ENCODE measurements at regions not wholly inside any gene's neighbourhood (a gene's known extent, or its start where the extent isn't known, plus 50 kb on each side); places are given as distances from the start of the nearest gene placed in this dataset.

DNA sequence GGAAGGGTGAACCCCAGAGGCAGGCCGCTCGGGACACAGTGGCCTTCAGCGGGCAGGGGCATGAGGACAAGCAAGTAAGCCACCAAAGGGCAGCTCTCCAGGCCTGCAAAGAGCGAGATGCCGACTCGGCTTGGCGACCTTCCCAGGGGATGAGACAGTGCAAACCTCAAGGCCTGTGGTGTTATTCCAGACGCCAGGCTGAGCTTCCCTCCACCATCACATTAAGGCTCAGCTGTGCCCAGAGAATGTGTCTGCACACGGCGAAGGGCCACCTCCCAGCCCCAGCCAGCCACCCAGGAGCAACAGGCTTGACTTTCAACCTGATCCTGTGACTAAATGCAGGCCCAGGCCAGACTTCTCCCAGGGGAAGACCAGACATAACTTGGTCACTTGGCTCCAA, 251.4 kb downstream of the SOX9 start:
- FAIRE-seq, result no peak
- TF ChIP-seq, protein P1, sequence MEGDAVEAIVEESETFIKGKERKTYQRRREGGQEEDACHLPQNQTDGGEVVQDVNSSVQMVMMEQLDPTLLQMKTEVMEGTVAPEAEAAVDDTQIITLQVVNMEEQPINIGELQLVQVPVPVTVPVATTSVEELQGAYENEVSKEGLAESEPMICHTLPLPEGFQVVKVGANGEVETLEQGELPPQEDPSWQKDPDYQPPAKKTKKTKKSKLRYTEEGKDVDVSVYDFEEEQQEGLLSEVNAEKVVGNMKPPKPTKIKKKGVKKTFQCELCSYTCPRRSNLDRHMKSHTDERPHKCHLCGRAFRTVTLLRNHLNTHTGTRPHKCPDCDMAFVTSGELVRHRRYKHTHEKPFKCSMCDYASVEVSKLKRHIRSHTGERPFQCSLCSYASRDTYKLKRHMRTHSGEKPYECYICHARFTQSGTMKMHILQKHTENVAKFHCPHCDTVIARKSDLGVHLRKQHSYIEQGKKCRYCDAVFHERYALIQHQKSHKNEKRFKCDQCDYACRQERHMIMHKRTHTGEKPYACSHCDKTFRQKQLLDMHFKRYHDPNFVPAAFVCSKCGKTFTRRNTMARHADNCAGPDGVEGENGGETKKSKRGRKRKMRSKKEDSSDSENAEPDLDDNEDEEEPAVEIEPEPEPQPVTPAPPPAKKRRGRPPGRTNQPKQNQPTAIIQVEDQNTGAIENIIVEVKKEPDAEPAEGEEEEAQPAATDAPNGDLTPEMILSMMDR (IDR thresholded peaks at IDR 0.05; ENCODE audit: insufficient read depth, missing control alignments), result no peak
- no peak for DNase-seq (ENCODE audit: insufficient read length, low spot score)

DNA sequence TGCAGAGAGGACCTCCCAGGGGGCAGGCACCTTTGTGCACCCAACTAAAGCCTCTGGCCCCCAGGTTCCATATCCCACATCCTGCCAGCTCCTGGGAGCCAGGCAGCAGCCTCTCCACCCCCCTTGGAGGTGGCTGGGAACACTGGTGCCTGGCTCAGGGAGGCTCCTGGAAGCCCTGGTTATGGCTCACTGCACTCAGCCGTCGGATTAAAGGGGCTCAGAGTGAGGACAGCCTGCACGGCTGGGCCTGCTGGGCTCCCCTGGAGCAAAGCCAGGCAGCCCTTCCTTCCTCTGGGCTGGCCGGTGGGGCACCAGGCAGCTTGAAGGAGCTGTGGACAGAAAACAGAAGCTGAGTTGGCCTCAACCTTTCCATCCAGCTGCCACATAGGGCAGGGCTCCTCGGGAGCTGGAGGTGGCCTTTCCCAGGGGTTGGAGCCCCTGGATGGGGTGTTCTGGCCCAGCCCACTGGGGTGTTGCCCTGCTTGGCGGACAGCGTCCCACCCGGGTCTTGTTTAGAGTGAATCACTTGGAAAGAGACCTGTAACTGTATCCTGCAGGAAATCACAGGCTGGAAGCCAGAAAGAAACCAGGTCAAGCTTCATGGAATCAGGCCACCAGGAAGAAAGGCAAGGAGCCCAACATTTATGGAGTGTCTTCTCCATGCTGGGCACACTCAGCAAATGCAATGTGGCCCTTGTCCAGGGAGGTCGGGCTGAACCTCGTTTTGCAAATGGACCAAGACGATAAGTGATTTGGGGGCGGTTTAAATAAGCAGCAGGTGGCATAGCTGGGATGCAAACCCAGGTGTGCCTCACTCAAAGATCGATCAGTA, 253.3 kb downstream of the SOX9 start:
- FAIRE-seq, result no peak
- TF ChIP-seq, protein P1 (IDR thresholded peaks at IDR 0.05; ENCODE audit: insufficient read depth, missing control alignments), result no peak
- DNase-seq (ENCODE audit: insufficient read length, low spot score), result peak; percentile 33

DNA sequence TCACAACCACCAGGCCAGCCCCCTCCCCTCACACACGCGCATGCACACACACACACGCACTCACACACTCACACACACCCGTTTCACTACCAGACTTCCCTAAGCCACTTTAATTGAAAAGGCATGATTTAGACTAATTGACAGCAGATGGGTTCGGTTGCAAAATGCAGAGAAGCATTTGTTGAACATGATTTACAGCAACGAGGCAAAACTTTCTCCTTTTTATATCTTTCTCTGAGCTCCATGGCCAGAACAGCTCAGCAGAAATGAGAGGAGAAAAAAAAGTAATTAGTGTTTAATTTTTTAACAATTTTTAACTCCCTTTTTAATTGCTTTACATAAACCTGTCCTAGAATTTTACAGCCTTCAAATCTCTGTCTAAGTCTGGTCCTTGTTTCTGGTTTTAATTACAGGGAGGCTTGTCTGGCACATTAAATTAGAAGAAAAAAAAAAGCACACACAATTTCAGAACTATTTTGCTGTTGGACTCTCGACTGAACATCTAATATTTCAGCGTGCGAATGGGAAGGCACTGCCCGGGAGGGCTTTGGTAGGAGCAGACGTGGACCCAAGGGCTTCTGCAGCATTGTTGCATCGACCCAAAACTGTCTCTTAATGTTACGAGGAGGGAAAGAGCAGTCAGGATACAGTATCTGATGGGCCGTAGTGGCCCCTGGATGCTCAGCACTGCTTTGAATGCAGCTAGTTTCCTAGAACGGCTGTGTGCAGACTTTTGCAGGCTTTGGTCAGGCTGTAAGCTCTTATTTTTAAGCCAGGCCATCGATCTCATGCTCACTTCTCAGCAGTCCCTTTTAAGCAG, 255.9 kb downstream of the SOX9 start:
- FAIRE-seq (no peak), DNase-seq (ENCODE audit: insufficient read length, low spot score) (no peak)
- TF ChIP-seq, protein P1 (IDR thresholded peaks at IDR 0.05; ENCODE audit: insufficient read depth, missing control alignments), result no peak

DNA sequence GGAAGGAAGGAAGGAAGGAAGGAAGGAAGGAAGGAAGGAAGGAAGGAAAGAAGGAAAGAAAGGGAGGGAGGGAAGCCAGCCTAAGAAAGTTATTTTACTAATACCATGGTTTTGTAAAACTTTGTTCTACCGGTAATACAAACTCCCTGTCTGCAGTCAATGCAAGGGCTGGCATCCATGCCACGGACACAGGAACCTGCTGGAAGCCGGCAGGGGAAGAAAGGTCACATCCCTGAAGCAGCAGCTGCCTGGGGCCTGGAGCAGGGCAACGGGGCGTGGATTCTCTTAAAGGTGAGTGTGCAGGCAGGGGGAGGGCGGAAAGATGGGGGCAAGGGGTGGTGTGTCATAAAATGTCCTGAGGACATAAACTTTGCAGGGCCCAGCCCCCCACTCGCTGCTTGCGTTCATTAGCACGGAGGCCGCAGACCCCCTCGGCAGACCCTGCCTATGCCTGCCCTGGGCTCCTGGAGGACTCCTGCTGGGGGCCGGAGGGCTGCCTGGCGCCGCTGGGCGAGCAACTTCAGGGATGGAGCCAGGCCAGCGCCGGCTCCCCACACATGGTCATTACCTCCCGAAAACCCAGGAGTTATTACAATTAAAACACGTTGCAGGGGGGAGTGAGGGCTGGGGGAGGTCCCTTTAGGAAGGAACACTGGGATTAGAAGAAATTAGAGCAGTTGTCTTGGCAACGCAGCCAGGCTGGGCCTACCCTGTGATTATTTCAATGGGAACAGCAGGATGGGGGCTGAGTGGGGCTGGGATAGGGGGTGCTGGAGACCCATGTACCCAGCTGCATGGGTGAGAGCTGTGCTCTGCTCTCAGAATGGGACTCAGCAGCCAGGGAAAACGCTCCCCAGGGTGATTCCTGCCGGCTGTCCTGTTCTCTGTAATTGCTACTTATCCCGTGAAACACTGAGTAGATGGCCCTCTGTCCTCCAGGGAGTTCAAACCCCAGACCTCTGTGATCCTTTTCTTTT, 257.9 kb downstream of the SOX9 start:
- TF ChIP-seq, protein P1 (IDR thresholded peaks at IDR 0.05; ENCODE audit: insufficient read depth, missing control alignments), result no peak
- no peak for FAIRE-seq
- DNase-seq (ENCODE audit: insufficient read length, low spot score), result no peak

DNA sequence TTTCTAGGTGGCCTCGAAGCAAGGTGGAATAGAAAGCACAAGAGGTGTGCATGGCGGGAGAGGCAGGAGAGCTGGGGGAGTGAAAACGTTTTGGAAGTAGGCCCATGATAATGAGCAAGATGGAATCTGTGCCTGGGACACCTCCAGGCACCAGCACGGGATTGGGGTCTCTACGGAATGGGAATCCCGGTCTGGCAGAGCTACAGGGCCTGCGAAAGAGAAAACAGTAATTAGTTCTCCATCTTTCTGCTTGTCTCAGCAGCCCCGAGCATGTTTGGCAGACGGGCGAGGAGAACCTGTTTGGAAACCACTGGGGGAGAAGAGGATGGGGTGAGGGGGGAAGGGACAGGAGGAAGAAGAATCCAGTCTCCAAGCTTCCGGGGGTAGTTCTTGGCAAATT, 258.7 kb downstream of the SOX9 start:
- FAIRE-seq (no peak), DNase-seq (ENCODE audit: insufficient read length, low spot score) (no peak)
- TF ChIP-seq, protein P1 (IDR thresholded peaks at IDR 0.05; ENCODE audit: insufficient read depth, missing control alignments), result no peak

DNA sequence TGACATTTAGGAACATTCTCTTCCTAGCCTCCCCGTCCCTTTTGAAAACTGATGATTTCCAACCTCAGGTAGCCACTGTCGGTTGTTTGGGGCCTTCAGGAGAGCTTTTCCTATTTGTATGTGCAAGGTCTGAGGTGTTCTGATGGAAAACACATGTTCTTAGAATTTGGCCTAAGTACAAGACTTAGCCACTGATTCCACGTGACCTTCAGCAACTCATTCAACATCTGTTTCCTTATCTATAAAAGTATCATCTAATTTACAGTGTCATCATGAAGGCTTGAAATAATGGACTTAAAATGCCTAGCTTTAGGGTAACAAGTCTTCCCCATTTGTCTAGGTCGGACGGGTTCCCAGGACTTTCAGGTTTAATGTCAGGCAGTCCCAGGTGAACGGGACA, 259.3 kb downstream of the SOX9 start:
- no peak for FAIRE-seq
- TF ChIP-seq, protein P1 (IDR thresholded peaks at IDR 0.05; ENCODE audit: insufficient read depth, missing control alignments), result no peak

More for the DNA sequence above, 259.3 kb downstream of the SOX9 start:
- no peak for DNase-seq (ENCODE audit: insufficient read length, low spot score)
